IMR-90 (cell line): ENCODE measurements at regions not wholly inside any gene's neighbourhood (a gene's known extent, or its start where the extent isn't known, plus 50 kb on each side); places are given as distances from the start of the nearest gene placed in this dataset.

Source experiments
- ATAC-seq: fragments of 200-7000 bp; cut with Tn5 transposase; 2 replicates; pipeline ENCODE4 v1.9.1; 2020; ENCODE audit warnings: low read depth, mild to moderate bottlenecking, moderate library complexity
- BruUV-seq: library from RNA; stranded (reverse); fragments of 400-500 nt; replicated peaks from 2 replicates; lab custom pipeline; 2021; lab: Mats Ljungman, UMichigan
- CTCF ChIA-PET: fragments of 300-600 bp; formaldehyde crosslinking; extraction: SDS; loops from one replicate; lab custom pipeline; 2021; ENCODE audit warnings: antibody characterized with exemption; lab: Yijun Ruan, JAX
- POLR2A ChIA-PET: fragments of 300-600 bp; sonication (Branson Sonifier 250); formaldehyde crosslinking; loops from one replicate; lab custom pipeline; 2022; ENCODE audit warnings: antibody characterized with exemption; ENCODE audit not compliant: unreplicated experiment; lab: Charles Lee
- DNase-seq: peaks from one replicate; pipeline ENCODE4 v3.0.0; 2013
- H2AFZ ChIP-seq: replicated peaks from 2 replicates; pipeline ENCODE3; 2013; ENCODE audit warnings: low read length, mild to moderate bottlenecking; ENCODE audit not compliant: poor library complexity
- H2AK5ac ChIP-seq: 2 replicates; pipeline ENCODE4 v1.6.1; 2013; ENCODE audit warnings: low read depth, low read length, inconsistent platforms
- H2AK9ac ChIP-seq: replicated peaks from 2 replicates; pipeline ENCODE3; 2013; ENCODE audit warnings: mild to moderate bottlenecking, low read depth, low read length, moderate library complexity; ENCODE audit not compliant: poor library complexity
- H2BK120ac ChIP-seq: 2 replicates; pipeline ENCODE4 v1.6.1; 2013; ENCODE audit warnings: low read depth, low read length, inconsistent platforms
- H2BK15ac ChIP-seq: 3 replicates; pipeline ENCODE4 v1.6.1; 2013; ENCODE audit warnings: low read depth, low read length, inconsistent platforms
- H2BK20ac ChIP-seq: 2 replicates; pipeline ENCODE4 v1.6.1; 2013; ENCODE audit warnings: low read depth, mild to moderate bottlenecking, inconsistent platforms, low read length, moderate library complexity
- H2BK5ac ChIP-seq: 2 replicates; pipeline ENCODE4 v1.6.1; 2013; ENCODE audit warnings: mild to moderate bottlenecking, low read depth, low read length, inconsistent platforms; ENCODE audit not compliant: poor library complexity, severe bottlenecking
- H3K14ac ChIP-seq: replicated peaks from 2 replicates; pipeline ENCODE4 v1.6.1; 2013; ENCODE audit warnings: low read depth, low read length, inconsistent platforms
- H3K18ac ChIP-seq: 2 replicates; pipeline ENCODE4 v1.6.1; 2013; ENCODE audit warnings: low read depth, low read length, control low read depth
- H3K23ac ChIP-seq: 2 replicates; pipeline ENCODE4 v1.6.1; 2013; ENCODE audit warnings: low read depth, low read length, inconsistent platforms
- H3K27ac ChIP-seq: 2 replicates; pipeline ENCODE4 v1.5.1; 2013; ENCODE audit warnings: mild to moderate bottlenecking, control low read depth, low read length; ENCODE audit not compliant: insufficient read depth
- H3K27me3 ChIP-seq: 2 replicates; pipeline ENCODE4 v1.6.1; 2013; ENCODE audit warnings: low read length; ENCODE audit not compliant: control insufficient read depth, insufficient read depth
- H3K36me3 ChIP-seq: 2 replicates; pipeline ENCODE4 v1.6.1; 2013; ENCODE audit warnings: low read length, mixed read lengths; ENCODE audit not compliant: control insufficient read depth, insufficient read depth
- H3K4ac ChIP-seq: 2 replicates; pipeline ENCODE4 v1.6.1; 2013; ENCODE audit warnings: low read depth, low read length, inconsistent platforms
- H3K4me1 ChIP-seq: 2 replicates; pipeline ENCODE4 v1.6.1; 2013; ENCODE audit warnings: low read length, mixed read lengths; ENCODE audit not compliant: control insufficient read depth, insufficient read depth
- H3K4me2 ChIP-seq: 2 replicates; pipeline ENCODE4 v1.6.1; 2013; ENCODE audit warnings: low read depth, mild to moderate bottlenecking, control low read depth, low read length, moderate library complexity
- H3K4me3 ChIP-seq: 2 replicates; pipeline ENCODE4 v1.5.1; 2013; ENCODE audit warnings: low read depth, mild to moderate bottlenecking, control low read depth, low read length, moderate library complexity; ENCODE audit not compliant: insufficient read depth
- H3K56ac ChIP-seq: 2 replicates; pipeline ENCODE4 v1.6.1; 2013; ENCODE audit warnings: low read length, inconsistent platforms; ENCODE audit not compliant: insufficient read depth; ENCODE audit errors: extremely low read depth
- H3K79me1 ChIP-seq, 2 experiments: 2 replicates each; pipeline ENCODE4 v1.6.1; 2013; ENCODE audit warnings: low read length in 2 of 2, inconsistent platforms in 1 of 2, low read depth in 1 of 2
- H3K9ac ChIP-seq: 2 replicates; pipeline ENCODE4 v1.6.1; 2013; ENCODE audit warnings: low read depth, low read length, control low read depth
- H3K9me1 ChIP-seq: 2 replicates; pipeline ENCODE4 v1.6.1; 2013; ENCODE audit warnings: low read length, inconsistent platforms; ENCODE audit not compliant: insufficient read depth
- H3K9me3 ChIP-seq: 2 replicates; pipeline ENCODE4 v1.6.1; 2013; ENCODE audit warnings: low read length; ENCODE audit not compliant: control insufficient read depth, insufficient read depth
- H4K20me1 ChIP-seq: 2 replicates; pipeline ENCODE4 v1.6.1; 2013; ENCODE audit warnings: low read length, inconsistent platforms; ENCODE audit not compliant: insufficient read depth
- H4K5ac ChIP-seq: 2 replicates; pipeline ENCODE4 v1.6.1; 2013; ENCODE audit warnings: mild to moderate bottlenecking, low read depth, low read length, control low read depth
- H4K8ac ChIP-seq, 2 experiments: 2 replicates each; pipeline ENCODE4 v1.6.1; 2013; ENCODE audit warnings: low read depth in 2 of 2, low read length in 2 of 2, control low read depth in 1 of 2, inconsistent platforms in 1 of 2
- H4K91ac ChIP-seq: 2 replicates; pipeline ENCODE4 v1.6.1; 2013; ENCODE audit warnings: low read depth, low read length, inconsistent platforms; ENCODE audit not compliant: insufficient read depth
- CHD1 ChIP-seq: IDR thresholded peaks from 2 replicates; pipeline ENCODE4 v1.6.1; 2012; ENCODE audit warnings: low read depth, low read length, improper control_type of control experiment
- FOS ChIP-seq: fragments of 150-350 bp; IDR thresholded peaks from 2 replicates; pipeline ENCODE4 v1.6.1; 2016; ENCODE audit warnings: low read depth, low read length
- MXI1 ChIP-seq: IDR thresholded peaks from 2 replicates; pipeline ENCODE4 v1.6.1; 2012; ENCODE audit warnings: low read depth, mild to moderate bottlenecking, low read length, moderate library complexity, borderline replicate concordance
- RCOR1 ChIP-seq: IDR thresholded peaks from 2 replicates; pipeline ENCODE4 v1.6.1; 2012; ENCODE audit warnings: mild to moderate bottlenecking, low read length, improper control_type of control experiment; ENCODE audit not compliant: insufficient replicate concordance
- WGBS, 2 experiments: methylation state at CpG; one replicate each; pipeline versions ENCODE4 v1.1.5 to v1.1.7; 2013; ENCODE audit warnings: missing lambda C conversion rate in 2 of 2; ENCODE audit not compliant: insufficient read length in 1 of 2; ENCODE audit errors: extremely low coverage in 2 of 2; 5-methylcytosine and 5-hydroxymethylcytosine counted together
- dilution Hi-C: fragments of 300-500 bp; cut with HindIII; formaldehyde crosslinking; loops from one replicate; pipeline ENCODE4 v1.14.3; 2018; ENCODE audit warnings: low sequenced_read_pairs; ENCODE audit not compliant: unreplicated experiment
- in situ Hi-C: fragments of 300-500 bp; cut with MboI; formaldehyde crosslinking; loops from 3 replicates; pipeline ENCODE4 v1.14.3; 2019; ENCODE audit warnings: low sequenced_read_pairs, inconsistent platforms, mixed read lengths
- intact Hi-C: fragments of 100-400 bp; cut with micrococcal nuclease; formaldehyde crosslinking; loops from 2 replicates; pipeline ENCODE4 v1.10.0; 2022

DNA sequence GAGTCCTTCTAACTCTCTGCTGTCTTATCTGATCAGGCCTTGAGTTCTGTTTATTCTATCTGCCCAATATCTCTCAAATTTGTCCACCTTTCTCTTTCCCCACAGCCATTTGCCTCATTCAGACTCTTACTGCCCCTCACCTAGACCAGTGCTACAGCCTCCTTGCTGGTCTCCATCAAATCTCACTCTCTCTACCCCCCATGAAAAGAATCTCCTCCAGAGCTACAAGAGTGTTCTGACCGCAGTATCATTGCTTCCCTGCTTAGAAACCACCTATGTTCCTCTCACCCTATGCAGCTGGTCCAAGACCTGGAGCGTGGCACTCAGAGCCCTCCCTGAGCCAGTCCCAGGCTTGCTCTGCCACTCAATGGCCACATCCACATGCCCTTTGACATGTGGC lies 231.0 kb upstream of the JUN start:
- Histone ChIP-seq H4K5ac (peak overlapping the region; percentile 77), H3K4me3 (no peak overlapping the region), H3K36me3 (no peaks in the 10 kb centered on the region), H2BK5ac (peak overlapping the region; percentile 81), H3K4ac (peak overlapping the region; percentile 96), H3K14ac (peak overlapping the region; percentile 86), H3K9me1 (peaks cover 23% of the 10 kb centered on the region), H3K9ac (no peak overlapping the region), H2AFZ (peak overlapping the region; percentile 19), H2BK15ac (peak overlapping the region; percentile 99), H4K91ac (peak overlapping the region; percentile 96), H3K4me1 (peaks cover 22% of the 10 kb centered on the region), H3K56ac (0 out of 2 replicates have a peak overlapping the region, but pooled peaks have one; percentile 60), H4K20me1 (no peaks in the 10 kb centered on the region), H2BK120ac (peak overlapping the region; percentile 97), H3K27ac (peak overlapping the region; percentile 4; the same call in 1 of the 2 replicates), H2BK20ac (peak overlapping the region; percentile 97), H2AK5ac (peak overlapping the region; percentile 99), H3K9me3 (no peaks in the 10 kb centered on the region; the same call in 1 of the 2 replicates), H3K79me1 (0 out of 4 replicates have a peak, but pooled peaks cover 0 to 4% of the 10 kb centered on the region in 2 experiments), H3K4me2 (no peak overlapping the region), H3K23ac (peak overlapping the region; percentile 84), H3K27me3 (no peaks in the 10 kb centered on the region), H2AK9ac (peak overlapping the region; percentile 62), H4K8ac (peak overlapping the region; percentile 83 to 93), H3K18ac (peak overlapping the region; percentile 89; the same call in 1 of the 2 replicates)
- in situ Hi-C loops: no loop called here
- CTCF ChIA-PET: interaction anchor here (1.2 kb wide), 1 partner anchor 10 kb away, joined by 3 read pairs; no protein-coding TSS in a partner anchor
- dilution Hi-C loops: no loop called here
- no peak for TF ChIP-seq MXI1
- no peak for TF ChIP-seq CHD1
- no peak for TF ChIP-seq FOS
- TF ChIP-seq RCOR1: no peak
- intact Hi-C loops: loop anchor here (10.0 kb wide), 1 partner anchor 130 kb away; no protein-coding TSS in a partner anchor
- DNase-seq: no peak
- ATAC-seq: no peak
- no TSS peak for BruUV-seq
- WGBS, 2 experiments: 100% methylated on average over 2 of the region's 2 CpGs; no CpG with 5 or more reads in 1 of the 2 experiments
- POLR2A ChIA-PET: no interaction called here
